ENCODE measurements at regions not wholly inside any gene's neighbourhood (a gene's known extent, or its start where the extent isn't known, plus 50 kb on each side); places are given as distances from the start of the nearest gene placed in this dataset.

- TF ChIP-seq CTCF (IDR thresholded peaks at IDR 0.05 in 8 of 11, conservative IDR thresholded peaks at IDR 0.05 in 3 of 11): no peak
- no peak for TF ChIP-seq POLR2A (IDR thresholded peaks at IDR 0.05)
These were observed 87.7 kb downstream of the PTGR3 start for GRCh38 chr18:75121266-75121665.

All from spleen (tissue), 7 donors.